ENCODE measurements at regions not wholly inside any gene's neighbourhood (a gene's known extent, or its start where the extent isn't known, plus 50 kb on each side); places are given as distances from the start of the nearest gene placed in this dataset.

GRCh38 chr12:24414480-24414879 lies 465.0 kb upstream of the SOX5 start:
- DNase-seq (ENCODE audit: low read depth, low spot score) = no peak
- H3K4me3 ChIP-seq (ENCODE audit: low read length) = no peak overlapping the region

GRCh38 chr12:24411948-24412347 lies 462.5 kb upstream of the SOX5 start:
- no peak overlapping the region for H3K4me3 ChIP-seq (ENCODE audit: low read length)
- no peak for DNase-seq (ENCODE audit: low read depth, low spot score)

- DNase-seq (ENCODE audit: low read depth, low spot score) = no peak
These were observed 460.4 kb upstream of the SOX5 start for GRCh38 chr12:24409868-24410267.

GRCh38 chr12:24408305-24408704 lies 458.8 kb upstream of the SOX5 start:
- peak; percentile 79 for DNase-seq (ENCODE audit: low read depth, low spot score)
- peak overlapping the region; percentile 15 for H3K4me3 ChIP-seq (ENCODE audit: low read length)

More at GRCh38 chr12:24409868-24410267, 460.4 kb upstream of the SOX5 start:
- H3K4me3 ChIP-seq (ENCODE audit: low read length) = no peak overlapping the region

- no peak for DNase-seq (ENCODE audit: low read depth, low spot score)
- peak overlapping the region; percentile 15 for H3K4me3 ChIP-seq (ENCODE audit: low read length)
These were observed 458.4 kb upstream of the SOX5 start for GRCh38 chr12:24407884-24408283.

DNA sequence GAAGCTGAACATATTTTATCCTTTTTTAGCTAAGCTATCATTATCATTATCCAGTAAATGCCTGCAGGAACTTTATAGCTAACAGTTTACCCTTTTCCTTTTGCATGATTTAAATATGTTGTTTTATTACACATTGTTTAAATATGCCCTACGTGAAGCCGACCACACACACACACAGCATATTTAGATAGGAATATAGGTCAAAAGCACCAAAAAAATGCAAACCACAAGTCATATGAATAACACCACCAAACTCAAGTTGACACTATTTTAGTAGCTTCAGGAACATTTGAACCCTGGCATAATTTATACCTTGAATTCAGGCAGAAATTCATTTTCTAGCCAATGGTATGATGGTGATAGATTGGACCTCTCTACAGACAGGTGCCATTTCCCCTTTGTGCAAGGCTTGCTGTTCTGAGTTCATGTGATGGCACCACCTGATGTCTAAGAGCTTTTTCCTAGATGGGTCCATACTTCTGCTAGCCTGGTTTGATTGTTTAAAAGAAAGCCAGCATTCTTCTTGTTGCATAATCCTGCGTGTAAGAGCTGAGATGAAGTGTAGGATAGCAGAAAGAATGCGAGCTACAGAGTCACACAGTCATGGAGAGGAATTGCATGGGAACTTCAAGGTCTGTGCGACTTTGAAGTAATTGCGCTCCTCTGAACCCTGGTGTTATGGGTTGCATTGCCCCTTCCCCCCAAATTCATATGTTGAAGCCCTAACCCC lies 454.8 kb upstream of the SOX5 start:
- no peak for DNase-seq (ENCODE audit: low read depth, low spot score)
- no peak overlapping the region for H3K4me3 ChIP-seq (ENCODE audit: low read length)

GRCh38 chr12:24400533-24400932 lies 451.1 kb upstream of the SOX5 start:
- H3K4me3 ChIP-seq (ENCODE audit: low read length) = no peak overlapping the region
- no peak for DNase-seq (ENCODE audit: low read depth, low spot score)

DNA sequence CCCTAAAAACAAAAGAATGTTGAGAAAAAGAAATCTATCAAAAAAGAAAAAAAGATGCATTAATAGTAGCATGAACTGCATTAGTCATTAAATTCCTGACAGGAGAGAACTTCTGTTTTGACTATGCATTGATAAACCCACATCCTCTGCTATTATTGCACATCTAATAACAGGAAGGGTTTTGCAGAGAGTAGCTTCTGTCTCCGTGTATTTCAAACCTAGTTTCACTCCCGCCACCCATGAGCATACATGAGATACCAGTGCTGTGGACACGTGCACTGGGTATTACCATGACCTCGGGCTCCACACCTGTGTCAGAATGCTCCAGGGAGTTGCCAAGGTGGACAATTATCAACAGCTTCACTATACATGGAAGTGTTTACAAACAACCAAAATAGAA lies 449.1 kb upstream of the SOX5 start:
- DNase-seq (ENCODE audit: low read depth, low spot score) = no peak

GRCh38 chr12:24396224-24396623 lies 446.8 kb upstream of the SOX5 start:
- H3K4me3 ChIP-seq (ENCODE audit: low read length) = no peak overlapping the region
- DNase-seq (ENCODE audit: low read depth, low spot score) = no peak

More for the DNA sequence above, 449.1 kb upstream of the SOX5 start:
- H3K4me3 ChIP-seq (ENCODE audit: low read length) = no peak overlapping the region

DNA sequence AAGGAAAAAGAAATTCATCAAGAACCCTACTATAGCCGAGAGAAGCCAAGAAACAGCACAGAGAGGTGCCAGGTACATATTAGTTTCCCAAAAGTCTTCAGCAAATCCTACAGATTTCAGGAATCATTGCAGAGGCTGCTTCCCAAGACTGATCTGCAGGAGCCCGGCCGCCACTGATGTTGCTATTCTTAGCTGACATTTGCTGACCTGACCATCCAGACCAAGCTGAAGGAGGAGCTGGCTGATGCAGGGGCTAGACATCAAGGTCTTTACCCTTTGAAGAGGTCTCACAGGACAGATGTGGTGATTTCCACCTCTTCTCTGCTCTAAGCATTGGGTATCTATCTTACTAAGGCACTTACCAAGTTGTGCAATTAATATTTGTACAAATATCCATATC lies 444.8 kb upstream of the SOX5 start:
- H3K4me3 ChIP-seq (ENCODE audit: low read length) = no peak overlapping the region
- DNase-seq (ENCODE audit: low read depth, low spot score) = no peak

GRCh38 chr12:24393071-24393470 lies 443.6 kb upstream of the SOX5 start:
- DNase-seq (ENCODE audit: low read depth, low spot score) = no peak
- H3K4me3 ChIP-seq (ENCODE audit: low read length) = no peak overlapping the region

DNA sequence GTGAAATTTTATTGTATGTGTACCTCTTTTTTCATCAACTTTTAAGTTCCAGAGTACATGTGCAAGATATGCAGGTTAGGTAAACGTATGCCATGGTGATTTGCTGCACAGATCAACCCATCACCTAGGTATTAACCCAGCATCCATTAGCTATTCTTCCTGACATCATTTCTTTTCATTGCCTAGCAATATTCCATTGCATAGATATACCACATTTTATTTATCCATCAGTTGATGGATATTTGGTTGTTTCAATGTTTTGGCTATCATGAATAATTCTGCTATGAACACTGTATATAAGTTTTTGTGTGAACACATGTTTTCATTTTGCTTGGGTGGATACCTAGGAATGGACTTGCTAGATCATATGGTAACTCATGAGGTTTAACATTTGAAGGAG lies 439.9 kb upstream of the SOX5 start:
- H3K4me3 ChIP-seq (ENCODE audit: low read length) = no peak overlapping the region
- no peak for DNase-seq (ENCODE audit: low read depth, low spot score)

DNA sequence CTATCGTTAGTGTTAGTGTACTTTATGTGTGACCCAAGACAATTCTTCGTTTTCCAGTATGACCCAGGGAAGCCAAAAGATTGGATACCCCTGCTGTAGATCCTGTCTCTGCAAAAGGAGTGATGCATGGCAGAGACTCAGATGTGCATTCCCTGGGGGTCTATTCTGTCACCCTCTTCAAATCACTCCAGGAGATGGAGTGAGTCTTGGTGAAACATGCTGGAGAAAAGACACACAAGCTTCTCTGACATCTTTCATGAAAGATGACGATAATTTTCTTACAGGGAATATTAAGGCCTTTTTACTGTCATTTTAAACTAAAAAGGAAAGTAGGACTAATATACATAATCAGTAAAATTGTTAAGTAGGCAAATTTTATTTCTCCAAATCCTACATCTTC lies 437.9 kb upstream of the SOX5 start:
- no peak for DNase-seq (ENCODE audit: low read depth, low spot score)
- no peak overlapping the region for H3K4me3 ChIP-seq (ENCODE audit: low read length)

DNA sequence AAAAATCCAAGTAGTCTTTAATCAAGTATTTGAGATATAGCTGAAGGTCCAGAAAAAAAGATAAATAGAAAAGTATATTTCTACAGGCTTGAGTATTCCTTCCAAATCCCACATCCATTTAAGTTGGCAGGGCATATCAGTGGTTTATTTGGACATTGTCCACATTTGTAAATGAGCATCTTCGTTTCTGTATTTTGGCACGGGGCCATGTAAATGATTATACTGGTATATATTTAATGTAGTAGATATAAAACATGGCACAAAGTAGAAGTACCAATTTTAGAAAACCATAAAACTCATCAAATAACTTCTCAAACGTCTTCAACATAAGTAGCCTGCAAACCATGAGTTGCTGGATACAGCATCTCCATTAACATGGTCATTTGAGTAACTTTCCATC lies 437.4 kb upstream of the SOX5 start:
- H3K4me3 ChIP-seq (ENCODE audit: low read length) = no peak overlapping the region

GRCh38 chr12:24381790-24382189 lies 432.3 kb upstream of the SOX5 start:
- DNase-seq (ENCODE audit: low read depth, low spot score) = no peak
- H3K4me3 ChIP-seq (ENCODE audit: low read length) = no peak overlapping the region

More for the DNA sequence above, 437.4 kb upstream of the SOX5 start:
- no peak for DNase-seq (ENCODE audit: low read depth, low spot score)

DNA sequence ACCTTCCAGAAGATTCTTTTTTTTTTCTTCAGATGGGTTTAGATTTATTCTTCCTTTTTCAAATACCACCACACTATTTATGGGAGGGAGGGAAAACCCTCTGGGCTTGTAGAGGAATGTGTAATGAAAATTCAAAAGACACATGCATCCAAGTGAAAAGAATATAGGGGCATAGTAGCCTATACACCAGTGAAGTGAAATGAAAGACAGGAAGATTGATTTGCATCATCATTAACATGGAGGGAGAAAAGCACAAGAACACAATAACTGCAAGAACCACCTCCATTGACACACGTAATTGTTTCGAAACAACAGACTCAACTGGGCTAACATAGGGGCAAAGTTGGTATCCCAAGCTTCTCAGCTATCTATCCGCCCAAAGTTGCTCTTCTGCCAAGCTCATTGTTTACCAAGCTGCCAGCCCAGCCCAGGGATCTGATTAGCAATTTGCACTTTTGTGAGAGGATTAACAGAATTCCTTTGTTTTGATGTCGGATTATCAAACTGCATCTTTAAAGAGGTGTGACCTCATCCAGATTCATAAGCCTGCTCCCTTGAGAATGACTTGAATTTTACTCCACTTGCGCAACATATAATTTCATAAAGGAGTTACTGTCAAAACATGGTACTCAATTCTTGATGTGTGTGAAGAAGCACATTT lies 430.5 kb upstream of the SOX5 start:
- no peak for DNase-seq (ENCODE audit: low read depth, low spot score)
- no peak overlapping the region for H3K4me3 ChIP-seq (ENCODE audit: low read length)

DNA sequence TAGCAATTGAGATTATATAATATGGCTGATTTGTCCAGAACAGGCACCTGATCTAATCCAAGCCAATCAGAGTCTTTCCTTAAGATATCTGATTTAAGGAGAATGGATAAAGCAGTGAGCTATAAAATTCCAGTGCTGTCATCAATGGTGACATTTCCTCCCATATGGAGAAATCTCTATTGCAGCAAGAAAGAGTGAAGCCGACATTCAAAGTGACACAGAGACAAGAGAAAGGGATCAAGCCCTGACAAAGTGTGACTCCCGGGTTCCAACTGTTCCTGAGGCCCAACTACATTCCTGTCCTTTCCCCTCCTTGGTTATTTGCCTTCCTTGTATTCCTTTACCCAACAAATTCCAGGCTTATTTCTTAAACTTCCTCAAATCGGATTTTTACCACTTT lies 430.0 kb upstream of the SOX5 start:
- no peak for DNase-seq (ENCODE audit: low read depth, low spot score)
- H3K4me3 ChIP-seq (ENCODE audit: low read length) = no peak overlapping the region

DNA sequence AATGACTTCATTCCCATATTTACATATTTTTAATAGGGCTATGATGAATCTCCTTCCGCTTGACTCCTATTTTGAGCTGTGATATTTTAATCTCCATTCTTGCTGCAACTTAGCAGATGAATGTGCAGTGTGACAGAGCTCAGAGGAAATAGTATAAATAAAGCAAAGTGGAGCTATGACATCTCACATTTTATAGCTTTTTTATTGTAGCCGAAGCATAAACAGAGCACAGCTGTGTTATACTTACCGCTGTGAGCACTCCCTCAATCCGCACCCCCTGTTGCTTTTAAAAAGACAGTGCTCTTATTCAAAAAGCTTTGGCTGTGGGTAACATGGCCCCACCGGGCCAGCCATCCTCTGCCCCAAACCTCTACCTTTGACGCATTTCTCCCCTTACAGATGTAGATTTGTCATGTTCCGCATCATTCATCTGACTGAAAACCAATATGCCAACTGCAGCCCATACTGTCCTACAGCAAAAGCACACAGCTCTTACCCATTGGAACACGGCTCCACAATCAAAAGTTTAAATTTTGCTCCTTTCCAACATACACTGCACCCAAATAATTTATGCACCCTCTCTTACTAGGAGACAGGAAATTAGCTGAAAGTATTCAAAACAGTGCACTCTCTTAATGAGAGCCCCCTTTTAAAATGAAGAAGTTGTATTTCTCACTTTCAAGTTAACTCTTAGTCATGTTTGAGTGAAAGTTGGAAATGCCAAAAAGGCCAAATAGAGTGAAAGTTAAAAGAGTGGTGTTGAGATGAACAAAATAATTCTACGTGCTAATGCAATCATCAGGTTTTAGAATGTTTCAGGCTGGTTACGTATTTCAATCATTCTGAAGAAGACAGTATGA lies 429.3 kb upstream of the SOX5 start:
- H3K4me3 ChIP-seq (ENCODE audit: low read length) = no peak overlapping the region
- DNase-seq (ENCODE audit: low read depth, low spot score) = no peak

GRCh38 chr12:24374452-24374851 lies 425.0 kb upstream of the SOX5 start:
- DNase-seq (ENCODE audit: low read depth, low spot score) = no peak

DNA sequence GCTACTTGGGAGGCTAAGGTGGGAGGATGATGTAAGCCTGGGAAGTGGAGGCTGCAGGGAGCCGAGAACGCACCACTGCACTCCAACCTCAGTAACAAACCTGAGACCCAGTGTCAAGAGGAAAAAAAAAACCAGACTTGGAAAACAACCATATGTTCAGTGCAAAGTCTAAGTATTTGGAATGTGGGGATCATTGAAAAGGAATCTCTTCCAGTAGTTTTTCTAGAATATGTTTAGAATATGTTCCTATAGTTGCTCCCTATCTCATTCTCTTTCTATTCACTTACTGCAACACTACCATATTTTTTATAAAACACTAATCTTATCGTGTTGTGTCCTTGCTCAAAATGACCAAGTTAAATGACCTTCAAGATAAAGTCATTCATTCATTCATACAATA lies 423.5 kb upstream of the SOX5 start:
- DNase-seq (ENCODE audit: low read depth, low spot score) = no peak
- no peak overlapping the region for H3K4me3 ChIP-seq (ENCODE audit: low read length)

More at GRCh38 chr12:24374452-24374851, 425.0 kb upstream of the SOX5 start:
- H3K4me3 ChIP-seq (ENCODE audit: low read length) = no peak overlapping the region
